Mammary epithelial cell (primary cell): ENCODE measurements at regions not wholly inside any gene's neighbourhood (a gene's known extent, or its start where the extent isn't known, plus 50 kb on each side); places are given as distances from the start of the nearest gene placed in this dataset.

ENCODE experiments used
- CTCF ChIP-seq, 2 donors: IDR thresholded peaks in 1 of 2; conservative IDR thresholded peaks in 1 of 2; 2 replicates each; pipeline ENCODE4 v1.5.1; 2011 to 2012; ENCODE audit warnings: inconsistent platforms in 2 of 2, low read length in 2 of 2, mild to moderate bottlenecking in 2 of 2, control low read depth in 1 of 2, low read depth in 1 of 2; ENCODE audit not compliant: insufficient read depth in 1 of 2; ENCODE audit errors: extremely low read depth in 1 of 2
- EZH2 ChIP-seq: IDR thresholded peaks from 2 replicates; pipeline ENCODE4 v1.6.1; 2012; ENCODE audit warnings: low read length, inconsistent platforms, borderline replicate concordance

GRCh38 chr18:11505993-11506392 is 103.4 kb upstream of the SLC35G4 start:
- TF ChIP-seq CTCF (conservative IDR thresholded peaks at IDR 0.05 in 1 of 2, IDR thresholded peaks at IDR 0.05 in 1 of 2; ENCODE audit: extremely low read depth in 1 of 2, insufficient read depth in 1 of 2, low read depth in 1 of 2, low read length in 2 of 2) (no peak), EZH2 (no peak)
